Smooth muscle cell (in vitro differentiated cells): ENCODE measurements at regions not wholly inside any gene's neighbourhood (a gene's known extent, or its start where the extent isn't known, plus 50 kb on each side); places are given as distances from the start of the nearest gene placed in this dataset.

ENCODE experiments used
- DNase-seq: peaks from one replicate; lab custom pipeline; 2025; ENCODE audit not compliant: unreplicated experiment; lab: John Stamatoyannopoulos, UW
- H2AFZ ChIP-seq: fragments of 200-600 bp; sonication (generic); 2 replicates; pipeline ENCODE4 v1.6.0; 2016; ENCODE audit warnings: antibody characterized with exemption, low read depth, mild to moderate bottlenecking
- H3F3A ChIP-seq: fragments of 200-600 bp; sonication (generic); 2 replicates; pipeline ENCODE4 v1.6.0; 2017; ENCODE audit warnings: antibody characterized with exemption, low read depth
- H3K27ac ChIP-seq: fragments of 200-600 bp; sonication (generic); 2 replicates; pipeline ENCODE4 v1.5.1; 2016; ENCODE audit warnings: low read depth, mild to moderate bottlenecking
- H3K27me3 ChIP-seq: fragments of 200-600 bp; sonication (generic); 2 replicates; pipeline ENCODE4 v1.6.1; 2016; ENCODE audit warnings: low read depth, mild to moderate bottlenecking
- H3K36me3 ChIP-seq: fragments of 200-600 bp; sonication (generic); 2 replicates; pipeline ENCODE4 v1.5.1; 2016; ENCODE audit warnings: low read depth
- H3K4me1 ChIP-seq: fragments of 200-600 bp; sonication (generic); 2 replicates; pipeline ENCODE4 v1.5.1; 2016; ENCODE audit warnings: low read depth
- H3K4me2 ChIP-seq: fragments of 200-600 bp; sonication (generic); 2 replicates; pipeline ENCODE4 v1.6.0; 2016; ENCODE audit warnings: mild to moderate bottlenecking
- H3K4me3 ChIP-seq: fragments of 200-600 bp; sonication (generic); 2 replicates; pipeline ENCODE4 v1.5.1; 2016; ENCODE audit warnings: mild to moderate bottlenecking
- H3K79me2 ChIP-seq: fragments of 200-600 bp; sonication (generic); 2 replicates; pipeline ENCODE4 v1.6.0; 2016; ENCODE audit warnings: low read depth, mild to moderate bottlenecking
- H3K9ac ChIP-seq: fragments of 200-600 bp; sonication (generic); 2 replicates; pipeline ENCODE4 v1.6.0; 2016; ENCODE audit warnings: low read depth
- H3K9me3 ChIP-seq: fragments of 200-600 bp; sonication (generic); replicated peaks from 2 replicates; pipeline ENCODE4 v1.5.1; 2016; ENCODE audit warnings: low read depth
- H4K20me1 ChIP-seq: fragments of 200-600 bp; sonication (generic); 2 replicates; pipeline ENCODE4 v1.6.0; 2016; ENCODE audit warnings: low read depth
- WGBS: methylation state at CpG from one replicate; pipeline ENCODE4 v1.1.7; 2016; ENCODE audit warnings: low lambda C conversion rate; 5-methylcytosine and 5-hydroxymethylcytosine counted together
- TF ChIP-seq, protein P1 (sequence below): fragments of 200-600 bp; sonication (generic); IDR thresholded peaks from 2 replicates; pipeline ENCODE4 v1.5.1; 2017; ENCODE audit warnings: borderline replicate concordance, mild to moderate bottlenecking, antibody characterized with exemption; ENCODE audit not compliant: insufficient read depth, poor library complexity, severe bottlenecking

DNA sequence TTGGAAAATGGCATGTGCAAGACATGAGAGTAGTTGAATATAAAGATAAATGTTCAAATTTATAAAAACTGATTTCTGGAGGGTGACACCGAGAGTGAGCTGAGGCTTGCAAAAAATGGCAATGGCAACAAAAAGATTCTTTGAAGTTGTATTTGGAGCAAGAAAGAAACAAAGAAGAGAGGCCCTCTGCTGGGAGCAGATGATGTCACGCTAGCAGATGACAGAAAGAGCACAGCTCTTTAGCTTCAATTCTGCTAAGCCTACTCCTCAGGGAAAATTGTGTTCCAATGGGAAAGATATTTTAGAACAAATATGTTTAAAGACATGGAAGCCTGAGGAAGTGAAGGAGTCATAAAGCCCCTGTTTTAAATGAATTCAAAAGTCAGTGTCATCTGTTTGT is 125.3 kb upstream of the NOX3 start:
- H4K20me1 ChIP-seq: no peaks in the 10 kb centered on the region
- no peak overlapping the region for H3K9ac ChIP-seq
- H3K4me3 ChIP-seq: no peak overlapping the region
- no peak overlapping the region for H2AFZ ChIP-seq
- H3K27me3 ChIP-seq: no peaks in the 10 kb centered on the region
- no peaks in the 10 kb centered on the region for H3K79me2 ChIP-seq
- no peaks in the 10 kb centered on the region for H3K4me1 ChIP-seq
- no peak overlapping the region for H3K4me2 ChIP-seq
- no peak overlapping the region for H3K27ac ChIP-seq
- DNase-seq: no peak
- no peaks in the 10 kb centered on the region for H3F3A ChIP-seq
- WGBS: 78% methylated on average over 2 of the region's 2 CpGs
- TF ChIP-seq, protein P1, sequence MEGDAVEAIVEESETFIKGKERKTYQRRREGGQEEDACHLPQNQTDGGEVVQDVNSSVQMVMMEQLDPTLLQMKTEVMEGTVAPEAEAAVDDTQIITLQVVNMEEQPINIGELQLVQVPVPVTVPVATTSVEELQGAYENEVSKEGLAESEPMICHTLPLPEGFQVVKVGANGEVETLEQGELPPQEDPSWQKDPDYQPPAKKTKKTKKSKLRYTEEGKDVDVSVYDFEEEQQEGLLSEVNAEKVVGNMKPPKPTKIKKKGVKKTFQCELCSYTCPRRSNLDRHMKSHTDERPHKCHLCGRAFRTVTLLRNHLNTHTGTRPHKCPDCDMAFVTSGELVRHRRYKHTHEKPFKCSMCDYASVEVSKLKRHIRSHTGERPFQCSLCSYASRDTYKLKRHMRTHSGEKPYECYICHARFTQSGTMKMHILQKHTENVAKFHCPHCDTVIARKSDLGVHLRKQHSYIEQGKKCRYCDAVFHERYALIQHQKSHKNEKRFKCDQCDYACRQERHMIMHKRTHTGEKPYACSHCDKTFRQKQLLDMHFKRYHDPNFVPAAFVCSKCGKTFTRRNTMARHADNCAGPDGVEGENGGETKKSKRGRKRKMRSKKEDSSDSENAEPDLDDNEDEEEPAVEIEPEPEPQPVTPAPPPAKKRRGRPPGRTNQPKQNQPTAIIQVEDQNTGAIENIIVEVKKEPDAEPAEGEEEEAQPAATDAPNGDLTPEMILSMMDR: no peak
- no peaks in the 10 kb centered on the region for H3K36me3 ChIP-seq
- H3K9me3 ChIP-seq: no peaks in the 10 kb centered on the region

DNA sequence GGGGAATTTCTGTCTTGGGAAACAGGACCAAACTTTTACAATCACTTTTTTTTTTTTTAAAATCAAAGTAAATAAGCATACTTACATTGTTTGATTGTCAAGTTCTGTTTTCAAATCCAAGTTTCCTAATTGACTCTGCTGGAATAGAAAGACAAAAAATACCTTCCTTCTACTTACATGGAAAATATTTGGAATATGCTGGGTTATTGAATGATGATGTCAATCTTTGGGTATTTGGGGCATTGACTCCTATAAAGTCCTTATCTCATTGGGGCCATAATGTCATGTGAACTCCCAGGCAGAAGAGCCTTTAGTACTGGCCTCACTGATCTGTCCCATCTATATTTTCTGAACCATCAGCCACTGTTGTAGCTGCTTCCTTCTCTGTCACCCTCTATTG is 122.6 kb upstream of the NOX3 start:
- Histone ChIP-seq H3K9ac (no peak overlapping the region), H3K4me3 (no peak overlapping the region), H2AFZ (no peak overlapping the region), H4K20me1 (no peaks in the 10 kb centered on the region), H3K4me1 (no peaks in the 10 kb centered on the region), H3K27me3 (no peaks in the 10 kb centered on the region), H3K4me2 (no peak overlapping the region), H3K79me2 (no peaks in the 10 kb centered on the region), H3F3A (no peaks in the 10 kb centered on the region), H3K36me3 (no peaks in the 10 kb centered on the region), H3K9me3 (no peaks in the 10 kb centered on the region), H3K27ac (no peak overlapping the region)
- TF ChIP-seq, protein P1: no peak
- no peak for DNase-seq

GRCh38 chr6:155561966-155562364 is 106.3 kb upstream of the NOX3 start:
- no peak for DNase-seq
- no peaks in the 10 kb centered on the region for H3F3A ChIP-seq
- H3K9me3 ChIP-seq: no peaks in the 10 kb centered on the region
- H3K9ac ChIP-seq: no peak overlapping the region
- no peak overlapping the region for H3K4me2 ChIP-seq
- H3K27me3 ChIP-seq: no peaks in the 10 kb centered on the region
- no peaks in the 10 kb centered on the region for H3K36me3 ChIP-seq
- TF ChIP-seq, protein P1: no peak
- WGBS: 92% methylated on average over 4 of the region's 4 CpGs
- H3K4me3 ChIP-seq: no peak overlapping the region
- H3K4me1 ChIP-seq: no peaks in the 10 kb centered on the region
- H3K79me2 ChIP-seq: no peaks in the 10 kb centered on the region
- no peaks in the 10 kb centered on the region for H4K20me1 ChIP-seq
- H2AFZ ChIP-seq: no peak overlapping the region
- no peak overlapping the region for H3K27ac ChIP-seq

DNA sequence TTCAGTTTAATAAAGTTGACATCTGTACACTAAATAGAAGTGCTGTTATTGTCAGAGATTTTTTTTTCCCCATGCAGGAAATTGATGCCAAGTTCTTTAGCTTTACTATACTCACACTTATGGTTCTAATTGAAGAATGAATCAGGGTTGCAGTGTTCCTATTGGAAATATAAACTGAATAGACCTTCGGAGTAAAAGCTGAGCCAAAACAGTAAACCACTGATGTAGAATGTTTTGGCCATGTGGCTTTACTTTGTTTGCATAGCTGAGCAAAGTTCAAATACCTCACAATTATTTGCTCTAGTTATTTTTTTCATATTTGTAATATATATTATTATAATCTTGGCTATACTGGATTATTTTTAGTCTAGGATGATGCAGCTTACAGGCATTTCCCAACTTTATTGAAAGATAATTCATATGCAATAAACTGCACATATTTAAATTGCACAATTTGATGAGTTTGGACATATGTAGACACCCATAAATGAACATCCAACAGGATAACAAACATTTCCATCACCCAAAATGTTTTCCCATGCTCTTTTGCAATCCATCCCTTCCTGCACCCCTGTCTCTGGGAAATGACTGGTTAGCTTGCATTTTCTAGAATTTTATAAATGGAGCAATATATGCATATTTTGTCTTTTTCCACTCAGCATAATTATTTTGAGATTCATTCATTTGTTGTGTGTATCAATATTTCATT is 105.8 kb upstream of the NOX3 start:
- Histone ChIP-seq H3F3A (no peaks in the 10 kb centered on the region), H4K20me1 (no peaks in the 10 kb centered on the region), H3K9me3 (no peaks in the 10 kb centered on the region), H3K4me3 (no peak overlapping the region), H2AFZ (no peak overlapping the region), H3K79me2 (no peaks in the 10 kb centered on the region), H3K27me3 (no peaks in the 10 kb centered on the region), H3K9ac (no peak overlapping the region), H3K36me3 (no peaks in the 10 kb centered on the region), H3K4me1 (no peaks in the 10 kb centered on the region), H3K4me2 (no peak overlapping the region), H3K27ac (no peak overlapping the region)
- TF ChIP-seq, protein P1: no peak
- no peak for DNase-seq
- 91% methylated on average over 1 of the region's 1 CpG for WGBS
